ENCODE measurements at regions not wholly inside any gene's neighbourhood (a gene's known extent, or its start where the extent isn't known, plus 50 kb on each side); places are given as distances from the start of the nearest gene placed in this dataset.

DNA sequence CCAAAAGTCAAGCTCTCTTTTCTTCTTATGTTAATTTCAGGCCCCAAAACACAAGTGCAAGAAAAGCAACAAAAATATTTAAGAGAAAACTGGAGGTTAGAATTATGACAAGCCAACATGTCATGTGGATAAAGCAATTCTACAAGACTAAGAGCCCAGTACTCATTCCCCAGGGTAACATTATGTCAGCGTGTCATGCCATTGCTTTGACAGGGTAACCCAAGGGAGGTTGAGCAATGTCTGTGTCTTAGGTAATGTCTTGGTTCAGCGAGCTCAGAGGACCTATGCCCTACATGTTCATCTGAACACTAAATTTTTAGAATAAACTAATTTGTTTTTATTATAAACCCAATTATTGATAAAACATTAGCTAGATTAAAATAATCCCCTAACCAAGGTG lies 173.2 kb upstream of the ZNF804A start:
- TF ChIP-seq FOXM1 (IDR thresholded peaks at IDR 0.05; ENCODE audit: low read depth) (no peak), NRF1 (IDR thresholded peaks at IDR 0.05; ENCODE audit: low read depth, low read length) (no peak), GATA2 (CRISPR knock-in tag; IDR thresholded peaks at IDR 0.05) (no peak), SIN3A (IDR thresholded peaks at IDR 0.05; ENCODE audit: borderline replicate concordance, low read depth, low read length) (no peak), CTCF (IDR thresholded peaks at IDR 0.05) (no peak), GABPA (IDR thresholded peaks at IDR 0.05; ENCODE audit: low read depth) (no peak), POLR2AphosphoS5 (IDR thresholded peaks at IDR 0.05; ENCODE audit: low read depth, low read length) (no peak)
- TF ChIP-seq, protein P1, sequence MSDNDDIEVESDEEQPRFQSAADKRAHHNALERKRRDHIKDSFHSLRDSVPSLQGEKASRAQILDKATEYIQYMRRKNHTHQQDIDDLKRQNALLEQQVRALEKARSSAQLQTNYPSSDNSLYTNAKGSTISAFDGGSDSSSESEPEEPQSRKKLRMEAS (IDR thresholded peaks at IDR 0.05; ENCODE audit: low read depth): no peak
- TF ChIP-seq, protein P2, sequence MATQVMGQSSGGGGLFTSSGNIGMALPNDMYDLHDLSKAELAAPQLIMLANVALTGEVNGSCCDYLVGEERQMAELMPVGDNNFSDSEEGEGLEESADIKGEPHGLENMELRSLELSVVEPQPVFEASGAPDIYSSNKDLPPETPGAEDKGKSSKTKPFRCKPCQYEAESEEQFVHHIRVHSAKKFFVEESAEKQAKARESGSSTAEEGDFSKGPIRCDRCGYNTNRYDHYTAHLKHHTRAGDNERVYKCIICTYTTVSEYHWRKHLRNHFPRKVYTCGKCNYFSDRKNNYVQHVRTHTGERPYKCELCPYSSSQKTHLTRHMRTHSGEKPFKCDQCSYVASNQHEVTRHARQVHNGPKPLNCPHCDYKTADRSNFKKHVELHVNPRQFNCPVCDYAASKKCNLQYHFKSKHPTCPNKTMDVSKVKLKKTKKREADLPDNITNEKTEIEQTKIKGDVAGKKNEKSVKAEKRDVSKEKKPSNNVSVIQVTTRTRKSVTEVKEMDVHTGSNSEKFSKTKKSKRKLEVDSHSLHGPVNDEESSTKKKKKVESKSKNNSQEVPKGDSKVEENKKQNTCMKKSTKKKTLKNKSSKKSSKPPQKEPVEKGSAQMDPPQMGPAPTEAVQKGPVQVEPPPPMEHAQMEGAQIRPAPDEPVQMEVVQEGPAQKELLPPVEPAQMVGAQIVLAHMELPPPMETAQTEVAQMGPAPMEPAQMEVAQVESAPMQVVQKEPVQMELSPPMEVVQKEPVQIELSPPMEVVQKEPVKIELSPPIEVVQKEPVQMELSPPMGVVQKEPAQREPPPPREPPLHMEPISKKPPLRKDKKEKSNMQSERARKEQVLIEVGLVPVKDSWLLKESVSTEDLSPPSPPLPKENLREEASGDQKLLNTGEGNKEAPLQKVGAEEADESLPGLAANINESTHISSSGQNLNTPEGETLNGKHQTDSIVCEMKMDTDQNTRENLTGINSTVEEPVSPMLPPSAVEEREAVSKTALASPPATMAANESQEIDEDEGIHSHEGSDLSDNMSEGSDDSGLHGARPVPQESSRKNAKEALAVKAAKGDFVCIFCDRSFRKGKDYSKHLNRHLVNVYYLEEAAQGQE (IDR thresholded peaks at IDR 0.05; ENCODE audit: low read depth, low read length): no peak
- TF ChIP-seq, protein P3, sequence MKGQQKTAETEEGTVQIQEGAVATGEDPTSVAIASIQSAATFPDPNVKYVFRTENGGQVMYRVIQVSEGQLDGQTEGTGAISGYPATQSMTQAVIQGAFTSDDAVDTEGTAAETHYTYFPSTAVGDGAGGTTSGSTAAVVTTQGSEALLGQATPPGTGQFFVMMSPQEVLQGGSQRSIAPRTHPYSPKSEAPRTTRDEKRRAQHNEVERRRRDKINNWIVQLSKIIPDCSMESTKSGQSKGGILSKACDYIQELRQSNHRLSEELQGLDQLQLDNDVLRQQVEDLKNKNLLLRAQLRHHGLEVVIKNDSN (IDR thresholded peaks at IDR 0.05; ENCODE audit: borderline replicate concordance, low read depth): no peak

Measured in SK-N-SH (cell line).